ENCODE measurements at regions not wholly inside any gene's neighbourhood (a gene's known extent, or its start where the extent isn't known, plus 50 kb on each side); places are given as distances from the start of the nearest gene placed in this dataset.
"Not testable (repeated sequence)": the region's sequence is repeated elsewhere in the genome, so short reads cannot be mapped to it uniquely, and the experiment has no call there.

- no peak for DNase-seq (ENCODE audit: low read depth, low spot score)
Measured at GRCh38 chr2:12877761-12878160, 161.0 kb downstream of the TRIB2 start.

GRCh38 chr2:12879649-12880048 lies 162.9 kb downstream of the TRIB2 start:
- no peak for DNase-seq (ENCODE audit: low read depth, low spot score)

GRCh38 chr2:12881952-12882351 lies 165.2 kb downstream of the TRIB2 start:
- DNase-seq (ENCODE audit: low read depth, low spot score): no peak

- DNase-seq (ENCODE audit: low read depth, low spot score): no peak
Measured at GRCh38 chr2:12882393-12882792, 165.7 kb downstream of the TRIB2 start.

- DNase-seq (ENCODE audit: low read depth, low spot score): no peak
Measured at GRCh38 chr2:12883906-12884305, 167.2 kb downstream of the TRIB2 start.

GRCh38 chr2:12884713-12885282 lies 168.1 kb downstream of the TRIB2 start:
- no peak for DNase-seq (ENCODE audit: low read depth, low spot score)

- DNase-seq (ENCODE audit: low read depth, low spot score): no peak
Measured at GRCh38 chr2:12890066-12890465, 173.3 kb downstream of the TRIB2 start.

- DNase-seq (ENCODE audit: low read depth, low spot score): no peak
Measured at GRCh38 chr2:12890481-12890991, 173.8 kb downstream of the TRIB2 start.

GRCh38 chr2:12895017-12895416 lies 178.3 kb downstream of the TRIB2 start:
- no peak for DNase-seq (ENCODE audit: low read depth, low spot score)

GRCh38 chr2:12896318-12896982 lies 179.7 kb downstream of the TRIB2 start:
- DNase-seq (ENCODE audit: low read depth, low spot score): no peak

GRCh38 chr2:12897181-12897580 lies 180.4 kb downstream of the TRIB2 start:
- DNase-seq (ENCODE audit: low read depth, low spot score): no peak

GRCh38 chr2:12903272-12903671 lies 186.5 kb downstream of the TRIB2 start:
- DNase-seq (ENCODE audit: low read depth, low spot score): no peak

- DNase-seq (ENCODE audit: low read depth, low spot score): no peak
Measured at GRCh38 chr2:12910431-12910830, 193.7 kb downstream of the TRIB2 start.

GRCh38 chr2:12915787-12916186 lies 199.1 kb downstream of the TRIB2 start:
- no peak for DNase-seq (ENCODE audit: low read depth, low spot score)

GRCh38 chr2:12918138-12918834 lies 201.6 kb downstream of the TRIB2 start:
- DNase-seq (ENCODE audit: low read depth, low spot score): no peak

- no peak for DNase-seq (ENCODE audit: low read depth, low spot score)
Measured at GRCh38 chr2:12918835-12919445, 202.2 kb downstream of the TRIB2 start.

- DNase-seq (ENCODE audit: low read depth, low spot score): no peak
Measured at GRCh38 chr2:12921321-12921720, 204.6 kb downstream of the TRIB2 start.

GRCh38 chr2:12923907-12924610 lies 207.3 kb downstream of the TRIB2 start:
- no peak for DNase-seq (ENCODE audit: low read depth, low spot score)

GRCh38 chr2:12926641-12927040 lies 209.9 kb downstream of the TRIB2 start:
- not testable (repeated sequence) for DNase-seq (ENCODE audit: low read depth, low spot score)

- no peak for DNase-seq (ENCODE audit: low read depth, low spot score)
Measured at GRCh38 chr2:12928197-12928774, 211.6 kb downstream of the TRIB2 start.

- DNase-seq (ENCODE audit: low read depth, low spot score): no peak
Measured at GRCh38 chr2:12928775-12929401, 212.2 kb downstream of the TRIB2 start.
